PC-3 (cell line): ENCODE measurements at regions not wholly inside any gene's neighbourhood (a gene's known extent, or its start where the extent isn't known, plus 50 kb on each side); places are given as distances from the start of the nearest gene placed in this dataset.
"Not testable (repeated sequence)": the region's sequence is repeated elsewhere in the genome, so short reads cannot be mapped to it uniquely, and the experiment has no call there.

ENCODE experiments used
- ATAC-seq: fragments of 200-7000 bp; cut with Tn5 transposase; 2 replicates; pipeline ENCODE4 v1.9.1; 2020; ENCODE audit warnings: mild to moderate bottlenecking, moderate library complexity
- BruUV-seq: library from RNA; stranded (reverse); fragments of 400-500 nt; replicated peaks from 2 replicates; lab custom pipeline; 2021; lab: Mats Ljungman, UMichigan
- CTCF ChIA-PET: fragments of 300-600 bp; sonication (Branson Sonifier 250); formaldehyde crosslinking; loops from one replicate; lab custom pipeline; 2022; ENCODE audit warnings: antibody characterized with exemption; lab: Charles Lee
- POLR2A ChIA-PET: fragments of 300-600 bp; sonication (Branson Sonifier 250); formaldehyde crosslinking; loops from one replicate; lab custom pipeline; 2022; ENCODE audit warnings: antibody characterized with exemption; ENCODE audit not compliant: unreplicated experiment; lab: Charles Lee
- DNase-seq: peaks from one replicate; pipeline ENCODE4 v3.0.0-alpha.2; 2015
- H2AFZ ChIP-seq: fragments of 300-600 bp; sonication (generic); 2 replicates; pipeline ENCODE4 v1.6.0; 2016; ENCODE audit warnings: antibody characterized with exemption, low read length
- H3F3A ChIP-seq: fragments of 300-600 bp; sonication (generic); one replicate; pipeline ENCODE4 v1.6.0; 2017; ENCODE audit warnings: antibody characterized with exemption, low read length, control low read depth, mild to moderate bottlenecking; ENCODE audit not compliant: unreplicated experiment
- H3K27ac ChIP-seq: fragments of 300-600 bp; sonication (generic); 2 replicates; pipeline ENCODE4 v1.5.1; 2016; ENCODE audit warnings: mild to moderate bottlenecking, low read length
- H3K27me3 ChIP-seq: fragments of 300-600 bp; sonication (generic); 2 replicates; pipeline ENCODE4 v1.6.1; 2016; ENCODE audit warnings: low read length, mixed read lengths
- H3K36me3 ChIP-seq: fragments of 300-600 bp; sonication (generic); 2 replicates; pipeline ENCODE4 v1.6.1; 2016; ENCODE audit warnings: low read depth, mixed run types, low read length, mixed read lengths
- H3K4me1 ChIP-seq: fragments of 300-600 bp; sonication (generic); 2 replicates; pipeline ENCODE4 v1.5.1; 2016; ENCODE audit warnings: low read length; ENCODE audit not compliant: insufficient read depth
- H3K4me2 ChIP-seq: fragments of 300-600 bp; sonication (generic); 2 replicates; pipeline ENCODE4 v1.6.0; 2016; ENCODE audit warnings: low read length
- H3K4me3 ChIP-seq: fragments of 300-600 bp; sonication (generic); 2 replicates; pipeline ENCODE4 v1.5.1; 2016; ENCODE audit warnings: mild to moderate bottlenecking, low read length, mixed read lengths
- H3K79me2 ChIP-seq: fragments of 300-600 bp; sonication (generic); 2 replicates; pipeline ENCODE4 v1.6.1; 2017; ENCODE audit warnings: low read length, mixed read lengths
- H3K9ac ChIP-seq: fragments of 300-600 bp; sonication (generic); 2 replicates; pipeline ENCODE4 v1.6.0; 2016; ENCODE audit warnings: mild to moderate bottlenecking, low read length
- H3K9me2 ChIP-seq: fragments of 300-600 bp; sonication (generic); replicated peaks from 2 replicates; pipeline ENCODE4 v1.6.1; 2016; ENCODE audit warnings: mixed run types, low read length, mixed read lengths
- H3K9me3 ChIP-seq: fragments of 300-600 bp; sonication (generic); 2 replicates; pipeline ENCODE4 v1.6.1; 2016; ENCODE audit warnings: low read length, mixed read lengths
- H4K20me1 ChIP-seq: fragments of 300-600 bp; sonication (generic); 2 replicates; pipeline ENCODE4 v1.6.1; 2016; ENCODE audit warnings: low read length, mixed read lengths
- CTCF ChIP-seq: fragments of 300-600 bp; sonication (generic); conservative IDR thresholded peaks from 2 replicates; pipeline ENCODE4 v1.5.1; 2017; ENCODE audit warnings: antibody characterized with exemption, low read depth, mild to moderate bottlenecking, low read length
- EZH2 ChIP-seq: fragments of 300-600 bp; sonication (generic); IDR thresholded peaks from one replicate; pipeline ENCODE4 v1.6.1; 2017; ENCODE audit warnings: antibody characterized with exemption, mild to moderate bottlenecking, low read length; ENCODE audit not compliant: unreplicated experiment
- EZH2phosphoT487 ChIP-seq: fragments of 300-600 bp; sonication (generic); IDR thresholded peaks from 2 replicates; pipeline ENCODE4 v1.6.1; 2018; ENCODE audit warnings: mild to moderate bottlenecking, antibody characterized with exemption, low read length, borderline replicate concordance
- intact Hi-C: fragments of 100-400 bp; cut with micrococcal nuclease; formaldehyde crosslinking; loops from 2 replicates; pipeline ENCODE4 v1.9.0; 2023

DNA sequence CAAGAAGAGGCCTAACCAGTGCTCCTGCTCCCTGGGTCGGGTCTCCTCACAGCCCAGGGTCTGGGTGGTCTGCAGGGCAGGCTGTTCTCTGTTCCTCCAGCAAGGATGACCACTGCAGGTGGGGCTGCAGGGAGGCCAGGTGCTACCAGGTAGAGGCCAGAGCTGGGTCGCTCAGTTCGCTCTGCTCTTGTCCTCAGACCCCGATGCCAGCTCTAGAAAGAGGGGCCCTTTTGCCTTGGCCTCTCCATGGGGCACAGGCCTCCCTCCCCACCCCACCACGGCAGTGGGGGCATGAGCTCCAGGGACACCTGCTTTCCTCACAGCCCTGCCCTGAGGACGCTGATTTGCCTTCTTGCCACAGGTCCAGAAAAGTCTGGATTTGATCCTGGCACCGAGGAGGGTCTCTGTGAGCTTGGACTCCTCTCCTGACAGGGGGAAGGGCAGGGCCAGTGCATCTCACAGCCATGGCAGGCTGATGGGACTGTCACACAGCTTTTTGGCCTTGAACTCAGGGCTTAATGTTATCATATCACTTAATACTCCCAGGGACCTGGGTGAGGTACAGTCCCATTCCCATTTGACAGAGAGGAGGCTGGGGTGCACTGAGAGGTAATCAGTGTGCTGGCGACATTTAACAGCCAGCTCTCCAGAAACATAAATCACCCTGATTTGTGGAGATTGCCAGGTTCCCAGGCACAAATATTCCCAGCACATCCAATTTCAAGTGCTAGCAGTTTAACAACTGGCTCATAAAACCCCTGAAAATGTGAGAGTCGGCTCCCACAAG lies 273.0 kb upstream of the SFSWAP start:
- H2AFZ ChIP-seq = no peak overlapping the region
- POLR2A ChIA-PET = no interaction called here
- no peak overlapping the region for H3K4me2 ChIP-seq

GRCh38 chr12:131438493-131438835 lies 272.4 kb upstream of the SFSWAP start:
- H3K4me3 ChIP-seq, H3K9me2 ChIP-seq, CTCF ChIA-PET, H3K27ac ChIP-seq, DNase-seq, BruUV-seq, H3K4me1 ChIP-seq, H2AFZ ChIP-seq, H3K36me3 ChIP-seq, intact Hi-C loops, H4K20me1 ChIP-seq, ATAC-seq, H3K79me2 ChIP-seq, H3F3A ChIP-seq, H3K9me3 ChIP-seq, H3K4me2 ChIP-seq, H3K9ac ChIP-seq, POLR2A ChIA-PET: not testable (repeated sequence)
- peaks cover 32% of the 10 kb centered on the region for H3K27me3 ChIP-seq

More for the DNA sequence above, 273.0 kb upstream of the SFSWAP start:
- Histone ChIP-seq H3K4me1 (no peaks in the 10 kb centered on the region), H3K9ac (no peak overlapping the region), H3K27ac (no peak overlapping the region), H3F3A (no peaks in the 10 kb centered on the region), H3K27me3 (peaks cover 29% of the 10 kb centered on the region), H4K20me1 (no peaks in the 10 kb centered on the region), H3K9me3 (no peaks in the 10 kb centered on the region), H3K79me2 (no peaks in the 10 kb centered on the region), H3K9me2 (no peaks in the 10 kb centered on the region), H3K4me3 (no peak overlapping the region), H3K36me3 (no peaks in the 10 kb centered on the region)
- no peak for DNase-seq
- intact Hi-C loops = no loop called here
- TF ChIP-seq EZH2 (no peak), EZH2phosphoT487 (no peak), CTCF (no peak)
- no TSS peak for BruUV-seq
- CTCF ChIA-PET = no interaction called here
- no peak for ATAC-seq

GRCh38 chr12:131438881-131439280 lies 272.0 kb upstream of the SFSWAP start:
- Histone ChIP-seq H3K9ac (no peak overlapping the region), H3F3A (no peaks in the 10 kb centered on the region), H4K20me1 (no peaks in the 10 kb centered on the region), H3K79me2 (no peaks in the 10 kb centered on the region), H3K27ac (no peak overlapping the region), H3K27me3 (peaks cover 32% of the 10 kb centered on the region), H3K9me2 (no peaks in the 10 kb centered on the region), H3K36me3 (no peaks in the 10 kb centered on the region), H3K4me3 (no peak overlapping the region), H2AFZ (no peak overlapping the region), H3K9me3 (no peaks in the 10 kb centered on the region), H3K4me1 (no peaks in the 10 kb centered on the region), H3K4me2 (no peak overlapping the region)
- POLR2A ChIA-PET = no interaction called here
- intact Hi-C loops = no loop called here
- CTCF ChIA-PET = no interaction called here
- no TSS peak for BruUV-seq
- DNase-seq = no peak
- no peak for ATAC-seq
- no peak for TF ChIP-seq EZH2
- TF ChIP-seq CTCF = no peak
- TF ChIP-seq EZH2phosphoT487 = no peak

DNA sequence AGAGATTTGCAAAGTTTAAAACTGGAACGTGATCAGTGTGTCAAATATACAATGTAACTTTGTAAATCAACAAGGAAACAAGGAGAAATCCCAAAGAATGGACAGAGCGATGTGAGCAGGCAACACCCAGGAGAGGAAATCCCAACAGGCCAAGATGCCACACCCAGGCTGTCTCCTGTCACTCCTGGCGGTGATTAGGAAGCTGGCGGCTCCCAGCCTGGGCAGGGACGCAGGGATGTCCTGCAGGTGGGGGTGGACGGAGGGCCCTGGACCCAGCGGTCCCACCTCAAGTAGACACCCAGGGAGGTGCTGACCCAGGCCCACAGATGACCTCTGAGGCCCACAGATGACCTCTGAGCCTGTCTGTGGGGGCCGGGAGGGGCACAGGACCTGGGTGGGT lies 271.1 kb upstream of the SFSWAP start:
- H3K79me2 ChIP-seq, H3K36me3 ChIP-seq, H3K4me1 ChIP-seq, H3F3A ChIP-seq, H3K27ac ChIP-seq, intact Hi-C loops, H2AFZ ChIP-seq, H3K4me2 ChIP-seq, ATAC-seq, BruUV-seq, H3K9me2 ChIP-seq, DNase-seq, CTCF ChIA-PET, POLR2A ChIA-PET, H3K9ac ChIP-seq, H3K4me3 ChIP-seq, H3K9me3 ChIP-seq, H4K20me1 ChIP-seq: not testable (repeated sequence)
- H3K27me3 ChIP-seq = peaks cover 36% of the 10 kb centered on the region

- H3K9ac ChIP-seq, H2AFZ ChIP-seq, DNase-seq, H3K36me3 ChIP-seq, H3K4me2 ChIP-seq, CTCF ChIA-PET, H3K4me1 ChIP-seq, intact Hi-C loops, H3K9me3 ChIP-seq, POLR2A ChIA-PET, H3K27ac ChIP-seq, ATAC-seq, H4K20me1 ChIP-seq, H3F3A ChIP-seq, H3K4me3 ChIP-seq, BruUV-seq, H3K9me2 ChIP-seq, H3K79me2 ChIP-seq: not testable (repeated sequence)
- H3K27me3 ChIP-seq = peaks cover 42% of the 10 kb centered on the region
Measured at GRCh38 chr12:131440209-131441059, 270.5 kb upstream of the SFSWAP start.
